ENCODE measurements at regions not wholly inside any gene's neighbourhood (a gene's known extent, or its start where the extent isn't known, plus 50 kb on each side); places are given as distances from the start of the nearest gene placed in this dataset.

- TF ChIP-seq, protein P1, sequence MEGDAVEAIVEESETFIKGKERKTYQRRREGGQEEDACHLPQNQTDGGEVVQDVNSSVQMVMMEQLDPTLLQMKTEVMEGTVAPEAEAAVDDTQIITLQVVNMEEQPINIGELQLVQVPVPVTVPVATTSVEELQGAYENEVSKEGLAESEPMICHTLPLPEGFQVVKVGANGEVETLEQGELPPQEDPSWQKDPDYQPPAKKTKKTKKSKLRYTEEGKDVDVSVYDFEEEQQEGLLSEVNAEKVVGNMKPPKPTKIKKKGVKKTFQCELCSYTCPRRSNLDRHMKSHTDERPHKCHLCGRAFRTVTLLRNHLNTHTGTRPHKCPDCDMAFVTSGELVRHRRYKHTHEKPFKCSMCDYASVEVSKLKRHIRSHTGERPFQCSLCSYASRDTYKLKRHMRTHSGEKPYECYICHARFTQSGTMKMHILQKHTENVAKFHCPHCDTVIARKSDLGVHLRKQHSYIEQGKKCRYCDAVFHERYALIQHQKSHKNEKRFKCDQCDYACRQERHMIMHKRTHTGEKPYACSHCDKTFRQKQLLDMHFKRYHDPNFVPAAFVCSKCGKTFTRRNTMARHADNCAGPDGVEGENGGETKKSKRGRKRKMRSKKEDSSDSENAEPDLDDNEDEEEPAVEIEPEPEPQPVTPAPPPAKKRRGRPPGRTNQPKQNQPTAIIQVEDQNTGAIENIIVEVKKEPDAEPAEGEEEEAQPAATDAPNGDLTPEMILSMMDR (conservative IDR thresholded peaks at IDR 0.05; ENCODE audit: low read length) = no peak
- no peak for TF ChIP-seq EZH2phosphoT487 (IDR thresholded peaks at IDR 0.05; ENCODE audit: borderline replicate concordance, low read depth, low read length)
Observed at GRCh38 chr1:181250038-181250437, 161.5 kb downstream of the IER5 start.
